GM12875 (cell line): ENCODE measurements at regions not wholly inside any gene's neighbourhood (a gene's known extent, or its start where the extent isn't known, plus 50 kb on each side); places are given as distances from the start of the nearest gene placed in this dataset.
"Not testable (repeated sequence)": the region's sequence is repeated elsewhere in the genome, so short reads cannot be mapped to it uniquely, and the experiment has no call there.

Source experiments
- H3K4me3 ChIP-seq: one replicate; pipeline ENCODE4 v1.5.1; 2011; ENCODE audit warnings: low read depth, low read length, control low read depth
- CTCF ChIP-seq: IDR thresholded peaks from 2 replicates; pipeline ENCODE4 v1.5.1; 2011; ENCODE audit warnings: low read depth, mild to moderate bottlenecking, control low read depth, inconsistent platforms, low read length, moderate library complexity, borderline replicate concordance; ENCODE audit not compliant: insufficient read depth

- H3K4me3 ChIP-seq, result no peak overlapping the region
- no peak for TF ChIP-seq CTCF
Observed at GRCh38 chr18:39232937-39233336, 1667.3 kb upstream of the CELF4 start.

DNA sequence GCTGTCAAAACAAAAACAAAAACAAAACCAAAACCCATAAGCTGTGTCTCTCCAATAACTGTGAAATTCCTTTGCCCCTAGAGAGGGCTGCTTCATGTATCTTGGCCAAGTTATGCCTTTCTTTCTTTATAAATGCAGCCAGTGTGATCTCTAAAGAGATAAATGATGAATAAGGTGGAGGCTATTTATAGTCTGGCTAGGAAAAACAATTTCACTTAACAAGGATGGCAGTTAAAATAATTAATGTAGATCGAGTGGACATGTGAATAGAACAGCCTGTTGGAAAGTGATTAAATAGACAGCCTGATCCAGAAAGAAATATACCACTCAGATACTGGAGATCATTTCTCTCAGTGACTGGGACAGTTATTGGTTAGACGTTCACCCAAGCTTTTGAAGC is 1666.9 kb upstream of the CELF4 start:
- no peak overlapping the region for H3K4me3 ChIP-seq
- no peak for TF ChIP-seq CTCF

- no peak for TF ChIP-seq CTCF
- H3K4me3 ChIP-seq, result no peak overlapping the region
Observed at GRCh38 chr18:39230086-39230803, 1664.6 kb upstream of the CELF4 start.

GRCh38 chr18:39227769-39228168 is 1662.2 kb upstream of the CELF4 start:
- H3K4me3 ChIP-seq, result not testable (repeated sequence)

- H3K4me3 ChIP-seq, result no peak overlapping the region
- no peak for TF ChIP-seq CTCF
Observed at GRCh38 chr18:39225373-39225772, 1659.8 kb upstream of the CELF4 start.

DNA sequence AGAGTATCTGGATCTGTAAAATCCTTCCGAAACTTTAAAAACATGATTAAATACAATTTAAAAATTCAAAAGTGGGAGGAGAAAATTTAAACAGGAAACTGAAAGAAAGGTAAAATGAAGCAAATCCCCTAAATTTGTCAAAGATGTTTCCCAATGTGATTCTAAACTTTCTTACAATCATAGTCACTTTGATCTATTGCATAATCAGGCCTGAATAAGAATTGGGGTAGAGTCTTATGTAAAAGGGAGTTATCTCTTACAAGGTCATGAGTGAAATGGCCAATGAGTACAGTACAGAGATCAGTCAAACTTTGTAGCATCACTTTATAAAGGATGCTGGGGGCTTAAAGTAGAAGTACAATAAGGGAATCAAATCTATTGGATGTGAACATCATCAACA is 1657.7 kb upstream of the CELF4 start:
- no peak overlapping the region for H3K4me3 ChIP-seq
- no peak for TF ChIP-seq CTCF

- no peak for TF ChIP-seq CTCF
Observed at GRCh38 chr18:39215920-39216319, 1650.3 kb upstream of the CELF4 start.

More at GRCh38 chr18:39215920-39216319, 1650.3 kb upstream of the CELF4 start:
- H3K4me3 ChIP-seq, result no peak overlapping the region
